IMR-90 (cell line): ENCODE measurements at regions not wholly inside any gene's neighbourhood (a gene's known extent, or its start where the extent isn't known, plus 50 kb on each side); places are given as distances from the start of the nearest gene placed in this dataset.

Experiments used
- ATAC-seq: fragments of 200-7000 bp; cut with Tn5 transposase; 2 replicates; pipeline ENCODE4 v1.9.1; 2020; ENCODE audit warnings: low read depth, mild to moderate bottlenecking, moderate library complexity
- BruUV-seq: library from RNA; stranded (reverse); fragments of 400-500 nt; replicated peaks from 2 replicates; lab custom pipeline; 2021; lab: Mats Ljungman, UMichigan
- CTCF ChIA-PET: fragments of 300-600 bp; formaldehyde crosslinking; extraction: SDS; loops from one replicate; lab custom pipeline; 2021; ENCODE audit warnings: antibody characterized with exemption; lab: Yijun Ruan, JAX
- POLR2A ChIA-PET: fragments of 300-600 bp; sonication (Branson Sonifier 250); formaldehyde crosslinking; loops from one replicate; lab custom pipeline; 2022; ENCODE audit warnings: antibody characterized with exemption; ENCODE audit not compliant: unreplicated experiment; lab: Charles Lee
- DNase-seq: peaks from one replicate; pipeline ENCODE4 v3.0.0; 2013
- H2AFZ ChIP-seq: replicated peaks from 2 replicates; pipeline ENCODE3; 2013; ENCODE audit warnings: low read length, mild to moderate bottlenecking; ENCODE audit not compliant: poor library complexity
- H2AK5ac ChIP-seq: 2 replicates; pipeline ENCODE4 v1.6.1; 2013; ENCODE audit warnings: low read depth, low read length, inconsistent platforms
- H2AK9ac ChIP-seq: replicated peaks from 2 replicates; pipeline ENCODE3; 2013; ENCODE audit warnings: mild to moderate bottlenecking, low read depth, low read length, moderate library complexity; ENCODE audit not compliant: poor library complexity
- H2BK120ac ChIP-seq: 2 replicates; pipeline ENCODE4 v1.6.1; 2013; ENCODE audit warnings: low read depth, low read length, inconsistent platforms
- H2BK15ac ChIP-seq: 3 replicates; pipeline ENCODE4 v1.6.1; 2013; ENCODE audit warnings: low read depth, low read length, inconsistent platforms
- H2BK20ac ChIP-seq: 2 replicates; pipeline ENCODE4 v1.6.1; 2013; ENCODE audit warnings: low read depth, mild to moderate bottlenecking, inconsistent platforms, low read length, moderate library complexity
- H2BK5ac ChIP-seq: 2 replicates; pipeline ENCODE4 v1.6.1; 2013; ENCODE audit warnings: mild to moderate bottlenecking, low read depth, low read length, inconsistent platforms; ENCODE audit not compliant: poor library complexity, severe bottlenecking
- H3K14ac ChIP-seq: replicated peaks from 2 replicates; pipeline ENCODE4 v1.6.1; 2013; ENCODE audit warnings: low read depth, low read length, inconsistent platforms
- H3K18ac ChIP-seq: 2 replicates; pipeline ENCODE4 v1.6.1; 2013; ENCODE audit warnings: low read depth, low read length, control low read depth
- H3K23ac ChIP-seq: 2 replicates; pipeline ENCODE4 v1.6.1; 2013; ENCODE audit warnings: low read depth, low read length, inconsistent platforms
- H3K27ac ChIP-seq: 2 replicates; pipeline ENCODE4 v1.5.1; 2013; ENCODE audit warnings: mild to moderate bottlenecking, control low read depth, low read length; ENCODE audit not compliant: insufficient read depth
- H3K27me3 ChIP-seq: 2 replicates; pipeline ENCODE4 v1.6.1; 2013; ENCODE audit warnings: low read length; ENCODE audit not compliant: control insufficient read depth, insufficient read depth
- H3K36me3 ChIP-seq: 2 replicates; pipeline ENCODE4 v1.6.1; 2013; ENCODE audit warnings: low read length, mixed read lengths; ENCODE audit not compliant: control insufficient read depth, insufficient read depth
- H3K4ac ChIP-seq: 2 replicates; pipeline ENCODE4 v1.6.1; 2013; ENCODE audit warnings: low read depth, low read length, inconsistent platforms
- H3K4me1 ChIP-seq: 2 replicates; pipeline ENCODE4 v1.6.1; 2013; ENCODE audit warnings: low read length, mixed read lengths; ENCODE audit not compliant: control insufficient read depth, insufficient read depth
- H3K4me2 ChIP-seq: 2 replicates; pipeline ENCODE4 v1.6.1; 2013; ENCODE audit warnings: low read depth, mild to moderate bottlenecking, control low read depth, low read length, moderate library complexity
- H3K4me3 ChIP-seq: 2 replicates; pipeline ENCODE4 v1.5.1; 2013; ENCODE audit warnings: low read depth, mild to moderate bottlenecking, control low read depth, low read length, moderate library complexity; ENCODE audit not compliant: insufficient read depth
- H3K56ac ChIP-seq: 2 replicates; pipeline ENCODE4 v1.6.1; 2013; ENCODE audit warnings: low read length, inconsistent platforms; ENCODE audit not compliant: insufficient read depth; ENCODE audit errors: extremely low read depth
- H3K79me1 ChIP-seq, 2 experiments: 2 replicates each; pipeline ENCODE4 v1.6.1; 2013; ENCODE audit warnings: low read length in 2 of 2, inconsistent platforms in 1 of 2, low read depth in 1 of 2
- H3K9ac ChIP-seq: 2 replicates; pipeline ENCODE4 v1.6.1; 2013; ENCODE audit warnings: low read depth, low read length, control low read depth
- H3K9me1 ChIP-seq: 2 replicates; pipeline ENCODE4 v1.6.1; 2013; ENCODE audit warnings: low read length, inconsistent platforms; ENCODE audit not compliant: insufficient read depth
- H3K9me3 ChIP-seq: 2 replicates; pipeline ENCODE4 v1.6.1; 2013; ENCODE audit warnings: low read length; ENCODE audit not compliant: control insufficient read depth, insufficient read depth
- H4K20me1 ChIP-seq: 2 replicates; pipeline ENCODE4 v1.6.1; 2013; ENCODE audit warnings: low read length, inconsistent platforms; ENCODE audit not compliant: insufficient read depth
- H4K5ac ChIP-seq: 2 replicates; pipeline ENCODE4 v1.6.1; 2013; ENCODE audit warnings: mild to moderate bottlenecking, low read depth, low read length, control low read depth
- H4K8ac ChIP-seq, 2 experiments: 2 replicates each; pipeline ENCODE4 v1.6.1; 2013; ENCODE audit warnings: low read depth in 2 of 2, low read length in 2 of 2, control low read depth in 1 of 2, inconsistent platforms in 1 of 2
- H4K91ac ChIP-seq: 2 replicates; pipeline ENCODE4 v1.6.1; 2013; ENCODE audit warnings: low read depth, low read length, inconsistent platforms; ENCODE audit not compliant: insufficient read depth
- BHLHE40 ChIP-seq: fragments of 150-350 bp; IDR thresholded peaks from 2 replicates; pipeline ENCODE4 v1.6.1; 2016; ENCODE audit warnings: mild to moderate bottlenecking, low read depth, low read length
- CHD1 ChIP-seq: IDR thresholded peaks from 2 replicates; pipeline ENCODE4 v1.6.1; 2012; ENCODE audit warnings: low read depth, low read length, improper control_type of control experiment
- FOS ChIP-seq: fragments of 150-350 bp; IDR thresholded peaks from 2 replicates; pipeline ENCODE4 v1.6.1; 2016; ENCODE audit warnings: low read depth, low read length
- NFE2L2 ChIP-seq: fragments of 150-350 bp; IDR thresholded peaks from 2 replicates; pipeline ENCODE4 v1.6.1; 2016; ENCODE audit warnings: low read depth, mild to moderate bottlenecking, low read length
- RAD21 ChIP-seq: IDR thresholded peaks from 2 replicates; pipeline ENCODE4 v1.6.1; 2012; ENCODE audit warnings: low read length, improper control_type of control experiment
- RCOR1 ChIP-seq: IDR thresholded peaks from 2 replicates; pipeline ENCODE4 v1.6.1; 2012; ENCODE audit warnings: mild to moderate bottlenecking, low read length, improper control_type of control experiment; ENCODE audit not compliant: insufficient replicate concordance
- SMC3 ChIP-seq: fragments of 150-350 bp; IDR thresholded peaks from 2 replicates; pipeline ENCODE4 v1.6.1; 2016; ENCODE audit warnings: low read depth, mild to moderate bottlenecking, antibody characterized with exemption, low read length, moderate library complexity
- WGBS, 2 experiments: methylation state at CpG; one replicate each; pipeline versions ENCODE4 v1.1.5 to v1.1.7; 2013; ENCODE audit warnings: missing lambda C conversion rate in 2 of 2; ENCODE audit not compliant: insufficient read length in 1 of 2; ENCODE audit errors: extremely low coverage in 2 of 2; 5-methylcytosine and 5-hydroxymethylcytosine counted together
- dilution Hi-C: fragments of 300-500 bp; cut with HindIII; formaldehyde crosslinking; loops from one replicate; pipeline ENCODE4 v1.14.3; 2018; ENCODE audit warnings: low sequenced_read_pairs; ENCODE audit not compliant: unreplicated experiment
- in situ Hi-C: fragments of 300-500 bp; cut with MboI; formaldehyde crosslinking; loops from 3 replicates; pipeline ENCODE4 v1.14.3; 2019; ENCODE audit warnings: low sequenced_read_pairs, inconsistent platforms, mixed read lengths
- intact Hi-C: fragments of 100-400 bp; cut with micrococcal nuclease; formaldehyde crosslinking; loops from 2 replicates; pipeline ENCODE4 v1.10.0; 2022
- TF ChIP-seq, protein P1 (sequence below): conservative IDR thresholded peaks from 2 replicates; pipeline ENCODE4 v1.5.1; 2012; ENCODE audit warnings: mild to moderate bottlenecking, low read depth, low read length, improper control_type of control experiment
- TF ChIP-seq, protein P2 (sequence below): fragments of 150-350 bp; IDR thresholded peaks from 2 replicates; pipeline ENCODE4 v1.6.1; 2017; ENCODE audit warnings: mild to moderate bottlenecking, antibody characterized with exemption, low read length, low read depth

DNA sequence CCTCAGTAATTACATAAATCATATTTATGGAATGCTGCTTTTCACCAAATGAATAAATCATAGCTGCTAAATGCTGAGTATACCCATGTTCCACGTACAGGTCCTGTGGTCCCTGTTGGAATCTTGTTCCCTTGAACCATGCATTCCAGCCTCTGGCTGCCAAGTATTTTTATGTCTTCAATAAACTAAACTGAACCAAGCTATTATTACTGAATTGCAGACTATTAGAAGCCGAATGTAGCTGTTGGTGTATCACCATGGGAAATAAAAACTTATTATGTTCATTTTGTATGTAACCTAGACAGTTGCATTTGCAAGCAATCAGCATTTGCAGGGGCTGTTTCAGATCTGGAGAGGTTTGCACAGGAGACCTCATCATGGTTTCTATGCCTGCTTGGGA lies 362.4 kb downstream of the ADCYAP1 start:
- Histone ChIP-seq H3K18ac (no peak overlapping the region), H2BK20ac (no peak overlapping the region), H4K91ac (no peak overlapping the region), H3K79me1 (no peaks in the 10 kb centered on the region), H3K4ac (no peak overlapping the region), H3K9me3 (peaks cover 7% of the 10 kb centered on the region; the same call in 1 of the 2 replicates), H2AFZ (no peak overlapping the region), H4K20me1 (no peaks in the 10 kb centered on the region), H3K9me1 (no peaks in the 10 kb centered on the region), H3K56ac (no peak overlapping the region), H2BK15ac (no peak overlapping the region), H3K4me3 (no peak overlapping the region), H3K27me3 (no peaks in the 10 kb centered on the region), H4K8ac (no peak overlapping the region), H3K23ac (no peak overlapping the region), H3K4me2 (no peak overlapping the region), H2AK5ac (no peak overlapping the region), H2BK120ac (no peak overlapping the region), H2BK5ac (no peak overlapping the region), H4K5ac (no peak overlapping the region), H3K27ac (no peak overlapping the region), H3K9ac (no peak overlapping the region), H3K14ac (no peak overlapping the region), H3K4me1 (no peaks in the 10 kb centered on the region), H3K36me3 (no peaks in the 10 kb centered on the region), H2AK9ac (no peak overlapping the region)
- no peak for DNase-seq
- BruUV-seq, result no TSS peak
- in situ Hi-C loops (no loop called here), dilution Hi-C loops (no loop called here), intact Hi-C loops (no loop called here)
- TF ChIP-seq, protein P1, sequence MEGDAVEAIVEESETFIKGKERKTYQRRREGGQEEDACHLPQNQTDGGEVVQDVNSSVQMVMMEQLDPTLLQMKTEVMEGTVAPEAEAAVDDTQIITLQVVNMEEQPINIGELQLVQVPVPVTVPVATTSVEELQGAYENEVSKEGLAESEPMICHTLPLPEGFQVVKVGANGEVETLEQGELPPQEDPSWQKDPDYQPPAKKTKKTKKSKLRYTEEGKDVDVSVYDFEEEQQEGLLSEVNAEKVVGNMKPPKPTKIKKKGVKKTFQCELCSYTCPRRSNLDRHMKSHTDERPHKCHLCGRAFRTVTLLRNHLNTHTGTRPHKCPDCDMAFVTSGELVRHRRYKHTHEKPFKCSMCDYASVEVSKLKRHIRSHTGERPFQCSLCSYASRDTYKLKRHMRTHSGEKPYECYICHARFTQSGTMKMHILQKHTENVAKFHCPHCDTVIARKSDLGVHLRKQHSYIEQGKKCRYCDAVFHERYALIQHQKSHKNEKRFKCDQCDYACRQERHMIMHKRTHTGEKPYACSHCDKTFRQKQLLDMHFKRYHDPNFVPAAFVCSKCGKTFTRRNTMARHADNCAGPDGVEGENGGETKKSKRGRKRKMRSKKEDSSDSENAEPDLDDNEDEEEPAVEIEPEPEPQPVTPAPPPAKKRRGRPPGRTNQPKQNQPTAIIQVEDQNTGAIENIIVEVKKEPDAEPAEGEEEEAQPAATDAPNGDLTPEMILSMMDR, result no peak
- TF ChIP-seq NFE2L2, result no peak
- TF ChIP-seq CHD1, result no peak
- no peak for TF ChIP-seq RCOR1
- TF ChIP-seq FOS, result no peak
- TF ChIP-seq RAD21, result no peak
- TF ChIP-seq SMC3, result no peak
- no peak for TF ChIP-seq BHLHE40
- TF ChIP-seq, protein P2, sequence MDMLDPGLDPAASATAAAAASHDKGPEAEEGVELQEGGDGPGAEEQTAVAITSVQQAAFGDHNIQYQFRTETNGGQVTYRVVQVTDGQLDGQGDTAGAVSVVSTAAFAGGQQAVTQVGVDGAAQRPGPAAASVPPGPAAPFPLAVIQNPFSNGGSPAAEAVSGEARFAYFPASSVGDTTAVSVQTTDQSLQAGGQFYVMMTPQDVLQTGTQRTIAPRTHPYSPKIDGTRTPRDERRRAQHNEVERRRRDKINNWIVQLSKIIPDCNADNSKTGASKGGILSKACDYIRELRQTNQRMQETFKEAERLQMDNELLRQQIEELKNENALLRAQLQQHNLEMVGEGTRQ, result no peak
- no CpG with 5 or more reads among the region's 2 CpGs for WGBS, 2 experiments
- ATAC-seq, result no peak
- POLR2A ChIA-PET, result no interaction called here
- CTCF ChIA-PET, result no interaction called here
